K562 (cell line): ENCODE measurements at regions not wholly inside any gene's neighbourhood (a gene's known extent, or its start where the extent isn't known, plus 50 kb on each side); places are given as distances from the start of the nearest gene placed in this dataset.

ENCODE experiments used
- ATAC-seq: fragments of 200-7000 bp; cut with Tn5 transposase; 3 replicates; pipeline ENCODE4 v1.9.1; 2020; ENCODE audit warnings: moderate library complexity
- BruUV-seq: library from RNA; stranded (reverse); fragments of 400-500 nt; replicated peaks from 2 replicates; lab custom pipeline; 2021; lab: Mats Ljungman, UMichigan
- CTCF ChIA-PET: fragments of 300-600 bp; formaldehyde crosslinking; extraction: SDS; loops from one replicate; lab custom pipeline; 2021; ENCODE audit warnings: low intra/inter-chr PET ratio; lab: Yijun Ruan, JAX
- POLR2A ChIA-PET: fragments of 300-600, 350-650 bp; sonication (Branson Sonifier 250); formaldehyde crosslinking; extraction: SDS; loops from one replicate; lab custom pipeline; 2021; ENCODE audit warnings: antibody characterized with exemption, inconsistent platforms; lab: Yijun Ruan, JAX
- DNase-seq, 4 experiments: peaks; one replicate each; pipeline versions ENCODE4 v3.0.0 to v3.0.0-alpha.2; 2011 to 2018; ENCODE audit warnings: low spot score in 3 of 4, mixed read lengths in 3 of 4; ENCODE audit errors: extremely low read depth in 1 of 4
- FAIRE-seq: peaks from 2 replicates; lab custom pipeline; 2011; peaks lifted over from hg19 to GRCh38; lab: Jason Lieb, UNC
- H2AFZ ChIP-seq: 2 replicates; pipeline ENCODE4 v1.6.0; 2011; ENCODE audit warnings: low read depth, low read length, control low read depth, inconsistent platforms
- H3K27ac ChIP-seq: fragments of 200-600 bp; 3 replicates; pipeline ENCODE4 v1.8.0; 2011; ENCODE audit warnings: low read depth, mild to moderate bottlenecking, control low read depth, inconsistent platforms, low read length, moderate library complexity, mixed read lengths; ENCODE audit errors: extremely low read depth
- H3K27me3 ChIP-seq, 2 experiments: fragments of 300-600 bp in 1 of 2; 2 replicates in 1 of 2; 3 replicates in 1 of 2; pipeline versions ENCODE4 v1.6.0 to v1.8.0; 2011; ENCODE audit warnings: inconsistent platforms in 2 of 2, low read length in 2 of 2, mild to moderate bottlenecking in 1 of 2, mixed read lengths in 1 of 2, moderate library complexity in 1 of 2; ENCODE audit not compliant: control insufficient read depth in 2 of 2, insufficient read depth in 2 of 2
- H3K36me3 ChIP-seq: fragments of 300-600 bp; 3 replicates; pipeline ENCODE4 v1.8.0; 2011; ENCODE audit warnings: mild to moderate bottlenecking, low read length, inconsistent platforms; ENCODE audit not compliant: control insufficient read depth, insufficient read depth
- H3K4me1 ChIP-seq, 2 experiments: fragments of 200-600 bp in 1 of 2; replicated peaks in 1 of 2; 2 replicates in 1 of 2; 3 replicates in 1 of 2; pipeline versions ENCODE4 v1.5.1 to v1.8.0; 2011; ENCODE audit warnings: inconsistent platforms in 2 of 2, low read length in 2 of 2, mild to moderate bottlenecking in 1 of 2, mixed read lengths in 1 of 2, moderate library complexity in 1 of 2; ENCODE audit not compliant: control insufficient read depth in 2 of 2, insufficient read depth in 2 of 2
- H3K4me2 ChIP-seq: 2 replicates; pipeline ENCODE4 v1.6.1; 2011; ENCODE audit warnings: low read length, control low read depth, inconsistent platforms, mixed read lengths; ENCODE audit not compliant: insufficient read depth
- H3K4me3 ChIP-seq: fragments of 200-600 bp; sonication (generic), shearing (Covaris generic); 2 replicates; pipeline ENCODE4 v1.5.1; 2016; ENCODE audit warnings: control low read depth, inconsistent platforms
- H3K79me2 ChIP-seq: fragments of 200-600 bp; 3 replicates; pipeline ENCODE4 v1.8.0; 2011; ENCODE audit warnings: low read length, inconsistent platforms; ENCODE audit not compliant: control insufficient read depth, insufficient read depth
- H3K9ac ChIP-seq, 2 experiments: 2 replicates each; pipeline versions ENCODE4 v1.6.0 to v1.6.1; 2011; ENCODE audit warnings: low read depth in 2 of 2, low read length in 2 of 2, control low read depth in 1 of 2, inconsistent platforms in 1 of 2, mild to moderate bottlenecking in 1 of 2, mixed read lengths in 1 of 2; ENCODE audit not compliant: insufficient read depth in 1 of 2
- H3K9me1 ChIP-seq: one replicate; pipeline ENCODE4 v1.6.0; 2011; ENCODE audit warnings: inconsistent platforms, mild to moderate bottlenecking, low read length, moderate library complexity; ENCODE audit not compliant: control insufficient read depth, insufficient read depth
- H3K9me3 ChIP-seq: replicated peaks from 2 replicates; pipeline ENCODE4 v1.5.1; 2011; ENCODE audit warnings: low read depth, low read length, inconsistent platforms; ENCODE audit not compliant: control insufficient read depth, insufficient read depth
- H4K20me1 ChIP-seq: replicated peaks from 2 replicates; pipeline ENCODE4 v1.6.1; 2011; ENCODE audit warnings: low read length, inconsistent platforms, mixed read lengths; ENCODE audit not compliant: control insufficient read depth, insufficient read depth
- C11orf30 ChIP-seq: fragments of 450-650 bp; IDR thresholded peaks from 2 replicates; pipeline ENCODE4 v1.6.1; 2016; ENCODE audit warnings: low read depth, mild to moderate bottlenecking
- CBX1 ChIP-seq: sonication (generic); IDR thresholded peaks from 2 replicates; pipeline ENCODE4 v1.6.1; 2016; ENCODE audit warnings: antibody characterized with exemption, low read depth, mild to moderate bottlenecking
- CBX3 ChIP-seq, 2 experiments: IDR thresholded peaks; 1 replicate in 1 of 2; 2 replicates in 1 of 2; pipeline ENCODE4 v1.6.1; 2012; ENCODE audit warnings: inconsistent platforms in 2 of 2, low read length in 2 of 2, borderline replicate concordance in 1 of 2, control low read depth in 1 of 2
- CBX5 ChIP-seq: IDR thresholded peaks from 2 replicates; pipeline ENCODE4 v1.6.1; 2014; ENCODE audit warnings: low read depth, borderline replicate concordance
- FOSL1 ChIP-seq: fragments of 200-800 bp; sonication (Bioruptor generic); conservative IDR thresholded peaks from 2 replicates; pipeline ENCODE4 v1.6.1; 2016; ENCODE audit warnings: missing genetic modification characterization, missing compliant biosample characterization
- GATAD2A ChIP-seq: fragments of 450-650 bp; IDR thresholded peaks from 2 replicates; pipeline ENCODE4 v1.6.1; 2017
- MAFG ChIP-seq: fragments of 450-650 bp; conservative IDR thresholded peaks from 2 replicates; pipeline ENCODE4 v1.6.1; 2016; ENCODE audit warnings: missing genetic modification characterization, missing compliant biosample characterization
- NCOA6 ChIP-seq: fragments of 450-650 bp; IDR thresholded peaks from 2 replicates; pipeline ENCODE4 v1.6.1; 2017; ENCODE audit warnings: mild to moderate bottlenecking
- POLR2G ChIP-seq: fragments of 200-400 bp; formaldehyde crosslinking; IDR thresholded peaks from 2 replicates; pipeline ENCODE4 v1.6.1; 2017; ENCODE audit warnings: low read depth, mild to moderate bottlenecking, antibody characterized with exemption, low read length, moderate library complexity
- RBM22 ChIP-seq: fragments of 200-400 bp; formaldehyde crosslinking; IDR thresholded peaks from 2 replicates; pipeline ENCODE4 v1.6.1; 2018; ENCODE audit warnings: low read length, low read depth; ENCODE audit not compliant: poor library complexity, severe bottlenecking
- RHOXF2B ChIP-seq: fragments of 250-450 bp; sonication (Bioruptor Pico); conservative IDR thresholded peaks from 2 replicates; pipeline ENCODE4 v1.5.1; 2021
- SMARCA5 ChIP-seq: fragments of 450-650 bp; IDR thresholded peaks from 2 replicates; pipeline ENCODE4 v1.6.1; 2016
- TRIM28 ChIP-seq: fragments of 450-650 bp; IDR thresholded peaks from 2 replicates; pipeline ENCODE4 v1.6.1; 2017
- ZBTB11 ChIP-seq, 3 experiments: fragments of 200-800 bp in 1 of 3; fragments of 250-450 bp in 1 of 3; fragments of 450-650 bp in 1 of 3; sonication (Bioruptor Pico) in 1 of 3; sonication (Bioruptor generic) in 1 of 3; formaldehyde crosslinking in 1 of 3; IDR thresholded peaks; 2 replicates each; pipeline versions ENCODE4 v1.6.1 to v1.8.0; 2016 to 2022; ENCODE audit warnings: mild to moderate bottlenecking in 2 of 3, missing genetic modification characterization in 2 of 3, missing compliant biosample characterization in 1 of 3, moderate library complexity in 1 of 3
- ZFP30 ChIP-seq: fragments of 250-450 bp; sonication (Bioruptor Pico); IDR thresholded peaks from 2 replicates; pipeline ENCODE4 v1.8.0; 2022; ENCODE audit warnings: moderate library complexity, mild to moderate bottlenecking, inconsistent platforms, borderline replicate concordance
- ZNF740 ChIP-seq, 3 experiments: fragments of 200-800 bp in 1 of 3; sonication (Bioruptor generic) in 1 of 3; sonication (generic) in 1 of 3; formaldehyde crosslinking in 1 of 3; IDR thresholded peaks; 2 replicates each; pipeline versions ENCODE4 v1.6.1 to v1.8.0; 2016 to 2022; ENCODE audit warnings: mild to moderate bottlenecking in 2 of 3, missing compliant biosample characterization in 2 of 3, missing genetic modification characterization in 2 of 3, missing genetic modification reagents in 1 of 3
- ZSCAN32 ChIP-seq: fragments of 450-650 bp; formaldehyde crosslinking; IDR thresholded peaks from 2 replicates; pipeline ENCODE4 v1.4.0; 2020; ENCODE audit warnings: mild to moderate bottlenecking, moderate library complexity
- WGBS: fragments of 100-300 bp; shearing (Covaris generic); methylation state at CpG from one replicate; pipeline ENCODE4 v1.1.6; 2016; ENCODE audit warnings: low coverage, mixed read lengths; ENCODE audit not compliant: insufficient coverage; ENCODE audit errors: missing lambda C conversion rate; 5-methylcytosine and 5-hydroxymethylcytosine counted together
- in situ Hi-C: fragments of 300-500 bp; cut with MboI; formaldehyde crosslinking; loops from 4 replicates; pipeline ENCODE4 v1.15.0; 2018; ENCODE audit warnings: inconsistent platforms, mixed read lengths
- intact Hi-C: fragments of 100-400 bp; cut with micrococcal nuclease; formaldehyde crosslinking; loops from 2 replicates; pipeline ENCODE4 v1.14.2; 2022

- no peak for FAIRE-seq
These were observed 196.5 kb downstream of the IER5 start for GRCh38 chr1:181284978-181285377.

GRCh38 chr1:181295217-181295616, 188.1 kb upstream of the CACNA1E start:
- FAIRE-seq (no peak), ATAC-seq (no peak), DNase-seq (no peak)
- Histone ChIP-seq H3K36me3 (no peaks in the 10 kb centered on the region), H3K9me1 (no peaks in the 10 kb centered on the region), H3K4me3 (no peak overlapping the region), H3K4me1 (no peaks in the 10 kb centered on the region), H3K9me3 (no peaks in the 10 kb centered on the region), H3K79me2 (no peaks in the 10 kb centered on the region), H3K27me3 (no peaks in the 10 kb centered on the region), H3K27ac (no peak overlapping the region), H3K9ac (no peak overlapping the region), H2AFZ (no peak overlapping the region), H4K20me1 (no peaks in the 10 kb centered on the region), H3K4me2 (no peak overlapping the region)
- 0% methylated on average over 3 of the region's 3 CpGs for WGBS
- ChIA-PET CTCF (no interaction called here), POLR2A (no interaction called here)
- intact Hi-C loops (no loop called here), in situ Hi-C loops (no loop called here)
- BruUV-seq: no TSS peak
- TF ChIP-seq RBM22: no peak
- TF ChIP-seq POLR2G: no peak
- TF ChIP-seq ZFP30: no peak
- no peak for TF ChIP-seq GATAD2A
- TF ChIP-seq ZNF740 (CRISPR knock-in tag; IDR thresholded peaks at IDR 0.05): no peak
- TF ChIP-seq ZNF740 (tag; IDR thresholded peaks at IDR 0.05): no peak
- TF ChIP-seq MAFG (tag): peak; percentile 80
- TF ChIP-seq NCOA6: no peak
- TF ChIP-seq RHOXF2B: no peak
- peak; percentile 80 for TF ChIP-seq C11orf30
- no peak for TF ChIP-seq ZBTB11 (CRISPR knock-in tag; IDR thresholded peaks at IDR 0.05)

More at GRCh38 chr1:181284978-181285377, 196.5 kb downstream of the IER5 start:
- Histone ChIP-seq H3K4me3 (no peak overlapping the region), H4K20me1 (no peaks in the 10 kb centered on the region), H3K9me1 (no peaks in the 10 kb centered on the region), H3K36me3 (no peaks in the 10 kb centered on the region), H3K9me3 (0 out of 2 replicates have a peak, but pooled peaks cover 5% of the 10 kb centered on the region), H2AFZ (no peak overlapping the region), H3K4me2 (no peak overlapping the region), H3K4me1 (no peaks in the 10 kb centered on the region), H3K27ac (no peak overlapping the region), H3K27me3 (no peaks in the 10 kb centered on the region), H3K9ac (no peak overlapping the region), H3K79me2 (no peaks in the 10 kb centered on the region)
- intact Hi-C loops: no loop called here
- 0 out of 2 replicates have a peak, but pooled peaks have one; percentile 44 for TF ChIP-seq CBX1
- TF ChIP-seq CBX3 (IDR thresholded peaks at IDR 0.05; ENCODE audit: borderline replicate concordance in 1 of 2, low read length in 2 of 2): peak in 1 of 2 experiments; percentile 92; a peak in 2 of 3 replicates
- TF ChIP-seq ZSCAN32 (CRISPR knock-in tag): no peak
- TF ChIP-seq CBX5: peak; percentile 93
- peak; percentile 87 for TF ChIP-seq TRIM28
- no peak for TF ChIP-seq SMARCA5
- TF ChIP-seq FOSL1: no peak
- CTCF ChIA-PET: no interaction called here
- no TSS peak for BruUV-seq
- POLR2A ChIA-PET: no interaction called here
- in situ Hi-C loops: no loop called here
- DNase-seq (no peak), ATAC-seq (no peak)
